GM23338 (cell line): ENCODE measurements at regions not wholly inside any gene's neighbourhood (a gene's known extent, or its start where the extent isn't known, plus 50 kb on each side); places are given as distances from the start of the nearest gene placed in this dataset.

Experiments
- ATAC-seq: fragments of 200-7000 bp; cut with Tn5 transposase; 3 replicates; pipeline ENCODE4 v1.9.1; 2020
- DNase-seq: peaks from one replicate; pipeline ENCODE4 v3.0.0-alpha.2; 2015; ENCODE audit warnings: low spot score
- H2AFZ ChIP-seq: fragments of 200-600 bp; sonication (generic); 2 replicates; pipeline ENCODE4 v1.8.0; 2016; ENCODE audit warnings: antibody characterized with exemption, mild to moderate bottlenecking, moderate library complexity
- H3F3A ChIP-seq: fragments of 200-600 bp; sonication (generic); replicated peaks from 2 replicates; pipeline ENCODE4 v1.8.0; 2017; ENCODE audit warnings: antibody characterized with exemption, mixed run types, low read depth
- H3K27ac ChIP-seq: fragments of 200-600 bp; sonication (generic); 2 replicates; pipeline ENCODE4 v1.6.1; 2016; ENCODE audit warnings: low read depth
- H3K27me3 ChIP-seq: fragments of 200-600 bp; sonication (generic); 2 replicates; pipeline ENCODE4 v1.8.0; 2016; ENCODE audit warnings: mild to moderate bottlenecking, mixed run types, moderate library complexity; ENCODE audit not compliant: insufficient read depth
- H3K36me3 ChIP-seq: fragments of 200-600 bp; sonication (generic); 2 replicates; pipeline ENCODE4 v1.8.0; 2016; ENCODE audit warnings: mild to moderate bottlenecking; ENCODE audit not compliant: insufficient read depth
- H3K4me1 ChIP-seq: fragments of 200-600 bp; sonication (generic); 2 replicates; pipeline ENCODE4 v1.8.0; 2016; ENCODE audit warnings: mild to moderate bottlenecking, moderate library complexity; ENCODE audit not compliant: insufficient read depth
- H3K4me2 ChIP-seq: fragments of 200-600 bp; sonication (generic); 2 replicates; pipeline ENCODE4 v1.7.1; 2017; ENCODE audit warnings: mixed run types
- H3K4me3 ChIP-seq: fragments of 200-600 bp; sonication (generic); 2 replicates; pipeline ENCODE4 v1.6.1; 2016; ENCODE audit warnings: mixed run types
- H3K79me2 ChIP-seq: fragments of 200-600 bp; sonication (generic); replicated peaks from 2 replicates; pipeline ENCODE4 v1.8.0; 2017; ENCODE audit warnings: mild to moderate bottlenecking; ENCODE audit not compliant: insufficient read depth
- H3K9me2 ChIP-seq: fragments of 200-600 bp; sonication (generic); 2 replicates; pipeline ENCODE4 v1.8.0; 2017; ENCODE audit not compliant: insufficient read depth
- H4K20me1 ChIP-seq: fragments of 200-600 bp; sonication (generic); replicated peaks from 2 replicates; pipeline ENCODE4 v1.8.0; 2017; ENCODE audit warnings: mild to moderate bottlenecking; ENCODE audit not compliant: insufficient read depth
- H3K27ac Mint-ChIP-seq: 2 replicates; pipeline ENCODE4 v1.8.0; 2020; ENCODE audit warnings: inconsistent platforms, mild to moderate bottlenecking, moderate library complexity, mixed read lengths
- H3K27me3 Mint-ChIP-seq: 3 replicates; pipeline ENCODE4 v1.8.0; 2022; ENCODE audit warnings: low read depth, mild to moderate bottlenecking, moderate library complexity, mixed read lengths, inconsistent platforms; ENCODE audit not compliant: insufficient read depth, poor library complexity
- H3K36me3 Mint-ChIP-seq: 3 replicates; pipeline ENCODE4 v1.8.0; 2021; ENCODE audit warnings: low read depth, mild to moderate bottlenecking, inconsistent platforms, moderate library complexity, mixed read lengths
- H3K4me1 Mint-ChIP-seq: 3 replicates; pipeline ENCODE4 v1.8.0; 2020; ENCODE audit warnings: mild to moderate bottlenecking, inconsistent platforms, mixed read lengths
- H3K4me3 Mint-ChIP-seq: 3 replicates; pipeline ENCODE4 v1.8.0; 2021; ENCODE audit warnings: moderate library complexity, mild to moderate bottlenecking, inconsistent platforms, mixed read lengths
- H3K9me3 Mint-ChIP-seq: 3 replicates; pipeline ENCODE4 v1.8.0; 2020; ENCODE audit warnings: moderate library complexity, mild to moderate bottlenecking, inconsistent platforms, mixed read lengths
- CREB1 ChIP-seq: fragments of 250-450 bp; sonication (Bioruptor Pico); IDR thresholded peaks from 2 replicates; pipeline ENCODE4 v1.5.0; 2020; ENCODE audit warnings: low read depth, mild to moderate bottlenecking, moderate library complexity
- JUNB ChIP-seq: IDR thresholded peaks from one replicate; pipeline ENCODE4 v1.6.1; 2016; ENCODE audit warnings: antibody characterized with exemption; ENCODE audit not compliant: unreplicated experiment
- NANOG ChIP-seq: IDR thresholded peaks from 2 replicates; pipeline ENCODE4 v1.6.1; 2016; ENCODE audit warnings: antibody characterized with exemption, borderline replicate concordance
- POLR2AphosphoS5 ChIP-seq: IDR thresholded peaks from 2 replicates; pipeline ENCODE4 v1.6.1; 2016; ENCODE audit warnings: antibody characterized with exemption, low read depth
- STAT1 ChIP-seq: IDR thresholded peaks from one replicate; pipeline ENCODE4 v1.6.1; 2016; ENCODE audit warnings: antibody characterized with exemption; ENCODE audit not compliant: unreplicated experiment
- ZNF114 ChIP-seq: fragments of 250-450 bp; sonication (Bioruptor Pico); IDR thresholded peaks from 2 replicates; pipeline ENCODE4 v1.5.0; 2020; ENCODE audit warnings: mild to moderate bottlenecking, moderate library complexity
- ZNF331 ChIP-seq: fragments of 250-450 bp; sonication (Bioruptor Pico); IDR thresholded peaks from 2 replicates; pipeline ENCODE4 v1.5.0; 2020; ENCODE audit warnings: low read depth, mild to moderate bottlenecking, moderate library complexity
- TF ChIP-seq, protein P1 (sequence below), 2 experiments: fragments of 200-600 bp in 1 of 2; sonication (generic) in 1 of 2; conservative IDR thresholded peaks; 2 replicates each; pipeline versions ENCODE4 v1.5.1 to v1.6.1; 2016 to 2017; ENCODE audit warnings: antibody characterized with exemption in 2 of 2, low read depth in 2 of 2, mild to moderate bottlenecking in 2 of 2, moderate library complexity in 1 of 2
- TF ChIP-seq, protein P2 (sequence below): IDR thresholded peaks from one replicate; pipeline ENCODE4 v1.6.1; 2018; ENCODE audit warnings: antibody characterized with exemption; ENCODE audit not compliant: unreplicated experiment
- TF ChIP-seq, protein P3 (sequence below): IDR thresholded peaks from 2 replicates; pipeline ENCODE4 v1.6.1; 2016; ENCODE audit warnings: antibody characterized with exemption

DNA sequence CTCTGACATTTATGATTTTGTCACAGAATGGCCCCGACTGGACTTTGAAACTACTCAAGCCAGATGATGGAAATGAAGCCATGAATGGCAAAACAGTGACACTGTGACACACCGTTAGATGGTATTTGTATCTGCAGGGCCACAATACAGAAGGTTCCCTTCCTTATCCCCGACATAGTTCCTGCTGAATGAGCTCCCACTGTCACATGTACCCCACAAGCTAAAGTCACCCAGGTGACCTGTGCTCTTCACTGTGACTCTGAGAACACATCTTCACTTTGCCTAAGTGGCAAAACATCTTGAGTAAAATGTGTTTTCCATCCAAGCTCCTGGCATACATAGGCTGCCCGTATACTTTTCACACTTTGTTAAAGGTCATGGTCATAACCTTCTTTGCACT lies 89.5 kb downstream of the LSM5 start:
- no peak for ATAC-seq

DNA sequence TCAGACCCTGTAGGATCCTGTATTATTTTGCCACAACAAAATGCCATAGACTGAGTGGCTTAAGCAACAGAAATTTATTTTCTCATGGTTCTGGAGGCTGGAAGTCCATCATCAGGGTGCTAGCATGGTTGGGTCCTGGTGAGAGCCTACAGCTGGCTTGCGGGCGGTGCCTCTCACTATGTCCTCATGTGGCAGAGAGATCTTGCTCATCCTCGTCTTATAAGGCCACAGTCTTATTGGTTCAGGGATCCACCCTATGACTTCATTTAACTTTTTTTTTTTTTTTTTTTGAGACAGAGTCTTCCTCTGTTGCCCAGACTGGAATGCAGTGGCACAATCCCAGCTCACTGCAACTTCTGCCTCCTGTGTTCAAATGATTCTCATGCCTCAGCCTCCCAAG lies 90.9 kb downstream of the LSM5 start:
- Mint-ChIP-seq H3K27me3 (no peaks in the 10 kb centered on the region), H3K9me3 (no peaks in the 10 kb centered on the region), H3K4me1 (no peaks in the 10 kb centered on the region), H3K27ac (no peak overlapping the region), H3K4me3 (no peak overlapping the region), H3K36me3 (no peaks in the 10 kb centered on the region)
- Histone ChIP-seq H3F3A (no peaks in the 10 kb centered on the region), H3K9me2 (no peaks in the 10 kb centered on the region), H3K27me3 (no peaks in the 10 kb centered on the region), H3K36me3 (no peaks in the 10 kb centered on the region), H2AFZ (no peak overlapping the region), H3K27ac (no peak overlapping the region), H3K4me1 (no peaks in the 10 kb centered on the region), H3K79me2 (no peaks in the 10 kb centered on the region), H3K4me2 (no peak overlapping the region), H3K4me3 (no peak overlapping the region), H4K20me1 (no peaks in the 10 kb centered on the region)
- no peak for TF ChIP-seq ZNF331
- TF ChIP-seq, protein P1, sequence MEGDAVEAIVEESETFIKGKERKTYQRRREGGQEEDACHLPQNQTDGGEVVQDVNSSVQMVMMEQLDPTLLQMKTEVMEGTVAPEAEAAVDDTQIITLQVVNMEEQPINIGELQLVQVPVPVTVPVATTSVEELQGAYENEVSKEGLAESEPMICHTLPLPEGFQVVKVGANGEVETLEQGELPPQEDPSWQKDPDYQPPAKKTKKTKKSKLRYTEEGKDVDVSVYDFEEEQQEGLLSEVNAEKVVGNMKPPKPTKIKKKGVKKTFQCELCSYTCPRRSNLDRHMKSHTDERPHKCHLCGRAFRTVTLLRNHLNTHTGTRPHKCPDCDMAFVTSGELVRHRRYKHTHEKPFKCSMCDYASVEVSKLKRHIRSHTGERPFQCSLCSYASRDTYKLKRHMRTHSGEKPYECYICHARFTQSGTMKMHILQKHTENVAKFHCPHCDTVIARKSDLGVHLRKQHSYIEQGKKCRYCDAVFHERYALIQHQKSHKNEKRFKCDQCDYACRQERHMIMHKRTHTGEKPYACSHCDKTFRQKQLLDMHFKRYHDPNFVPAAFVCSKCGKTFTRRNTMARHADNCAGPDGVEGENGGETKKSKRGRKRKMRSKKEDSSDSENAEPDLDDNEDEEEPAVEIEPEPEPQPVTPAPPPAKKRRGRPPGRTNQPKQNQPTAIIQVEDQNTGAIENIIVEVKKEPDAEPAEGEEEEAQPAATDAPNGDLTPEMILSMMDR (conservative IDR thresholded peaks at IDR 0.05; ENCODE audit: low read depth in 2 of 2), result no peak
- DNase-seq, result no peak
- ATAC-seq, result no peak

More for the DNA sequence above, 89.5 kb downstream of the LSM5 start:
- H3K36me3 ChIP-seq, result no peaks in the 10 kb centered on the region
- H4K20me1 ChIP-seq, result no peaks in the 10 kb centered on the region
- no peak for DNase-seq
- H3K4me2 ChIP-seq, result no peak overlapping the region
- Mint-ChIP-seq H3K9me3 (no peaks in the 10 kb centered on the region), H3K36me3 (no peaks in the 10 kb centered on the region), H3K27me3 (no peaks in the 10 kb centered on the region), H3K27ac (no peak overlapping the region), H3K4me3 (no peak overlapping the region), H3K4me1 (no peaks in the 10 kb centered on the region)
- no peak overlapping the region for H3K4me3 ChIP-seq
- TF ChIP-seq JUNB (no peak), POLR2AphosphoS5 (no peak), ZNF114 (CRISPR knock-in tag) (no peak)
- TF ChIP-seq, protein P2, sequence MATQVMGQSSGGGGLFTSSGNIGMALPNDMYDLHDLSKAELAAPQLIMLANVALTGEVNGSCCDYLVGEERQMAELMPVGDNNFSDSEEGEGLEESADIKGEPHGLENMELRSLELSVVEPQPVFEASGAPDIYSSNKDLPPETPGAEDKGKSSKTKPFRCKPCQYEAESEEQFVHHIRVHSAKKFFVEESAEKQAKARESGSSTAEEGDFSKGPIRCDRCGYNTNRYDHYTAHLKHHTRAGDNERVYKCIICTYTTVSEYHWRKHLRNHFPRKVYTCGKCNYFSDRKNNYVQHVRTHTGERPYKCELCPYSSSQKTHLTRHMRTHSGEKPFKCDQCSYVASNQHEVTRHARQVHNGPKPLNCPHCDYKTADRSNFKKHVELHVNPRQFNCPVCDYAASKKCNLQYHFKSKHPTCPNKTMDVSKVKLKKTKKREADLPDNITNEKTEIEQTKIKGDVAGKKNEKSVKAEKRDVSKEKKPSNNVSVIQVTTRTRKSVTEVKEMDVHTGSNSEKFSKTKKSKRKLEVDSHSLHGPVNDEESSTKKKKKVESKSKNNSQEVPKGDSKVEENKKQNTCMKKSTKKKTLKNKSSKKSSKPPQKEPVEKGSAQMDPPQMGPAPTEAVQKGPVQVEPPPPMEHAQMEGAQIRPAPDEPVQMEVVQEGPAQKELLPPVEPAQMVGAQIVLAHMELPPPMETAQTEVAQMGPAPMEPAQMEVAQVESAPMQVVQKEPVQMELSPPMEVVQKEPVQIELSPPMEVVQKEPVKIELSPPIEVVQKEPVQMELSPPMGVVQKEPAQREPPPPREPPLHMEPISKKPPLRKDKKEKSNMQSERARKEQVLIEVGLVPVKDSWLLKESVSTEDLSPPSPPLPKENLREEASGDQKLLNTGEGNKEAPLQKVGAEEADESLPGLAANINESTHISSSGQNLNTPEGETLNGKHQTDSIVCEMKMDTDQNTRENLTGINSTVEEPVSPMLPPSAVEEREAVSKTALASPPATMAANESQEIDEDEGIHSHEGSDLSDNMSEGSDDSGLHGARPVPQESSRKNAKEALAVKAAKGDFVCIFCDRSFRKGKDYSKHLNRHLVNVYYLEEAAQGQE, result no peak
- H3F3A ChIP-seq, result no peaks in the 10 kb centered on the region
- no peak overlapping the region for H2AFZ ChIP-seq
- H3K9me2 ChIP-seq, result no peaks in the 10 kb centered on the region
- H3K27me3 ChIP-seq, result no peaks in the 10 kb centered on the region
- H3K4me1 ChIP-seq, result no peaks in the 10 kb centered on the region
- H3K79me2 ChIP-seq, result no peaks in the 10 kb centered on the region
- H3K27ac ChIP-seq, result no peak overlapping the region

DNA sequence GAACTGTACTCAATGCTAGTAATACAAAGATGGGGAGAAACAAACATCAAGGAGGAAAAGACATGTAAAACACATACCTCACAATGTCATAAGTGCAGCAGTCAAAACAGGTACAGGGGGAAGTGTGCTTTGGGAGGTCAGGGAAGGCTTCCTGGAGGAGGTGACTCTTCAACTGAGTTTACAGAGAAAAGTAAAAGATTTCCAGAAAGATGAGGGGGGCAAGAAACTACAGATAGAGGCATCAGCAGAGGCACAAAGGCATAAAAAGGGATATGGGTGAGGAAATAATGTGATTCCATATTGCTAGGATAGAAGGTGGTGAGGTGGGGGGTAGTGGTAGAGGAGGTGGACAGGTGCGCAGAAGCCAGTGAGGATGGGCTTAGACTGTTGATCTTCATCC lies 95.0 kb downstream of the LSM5 start:
- no peaks in the 10 kb centered on the region for H3K27me3 Mint-ChIP-seq
- no peak overlapping the region for H3K4me3 Mint-ChIP-seq
- no peaks in the 10 kb centered on the region for H3F3A ChIP-seq
- no peaks in the 10 kb centered on the region for H3K27me3 ChIP-seq
- H3K79me2 ChIP-seq, result no peaks in the 10 kb centered on the region
- H3K9me3 Mint-ChIP-seq, result no peaks in the 10 kb centered on the region
- no peak overlapping the region for H2AFZ ChIP-seq
- DNase-seq (no peak), ATAC-seq (no peak)
- H3K27ac Mint-ChIP-seq, result no peak overlapping the region
- no peaks in the 10 kb centered on the region for H3K9me2 ChIP-seq
- no peak overlapping the region for H3K4me3 ChIP-seq
- no peaks in the 10 kb centered on the region for H3K4me1 Mint-ChIP-seq
- H3K4me2 ChIP-seq, result no peak overlapping the region
- TF ChIP-seq CREB1 (CRISPR knock-in tag) (no peak), JUNB (no peak), STAT1 (no peak), NANOG (no peak), ZNF114 (CRISPR knock-in tag) (no peak)
- TF ChIP-seq, protein P3, sequence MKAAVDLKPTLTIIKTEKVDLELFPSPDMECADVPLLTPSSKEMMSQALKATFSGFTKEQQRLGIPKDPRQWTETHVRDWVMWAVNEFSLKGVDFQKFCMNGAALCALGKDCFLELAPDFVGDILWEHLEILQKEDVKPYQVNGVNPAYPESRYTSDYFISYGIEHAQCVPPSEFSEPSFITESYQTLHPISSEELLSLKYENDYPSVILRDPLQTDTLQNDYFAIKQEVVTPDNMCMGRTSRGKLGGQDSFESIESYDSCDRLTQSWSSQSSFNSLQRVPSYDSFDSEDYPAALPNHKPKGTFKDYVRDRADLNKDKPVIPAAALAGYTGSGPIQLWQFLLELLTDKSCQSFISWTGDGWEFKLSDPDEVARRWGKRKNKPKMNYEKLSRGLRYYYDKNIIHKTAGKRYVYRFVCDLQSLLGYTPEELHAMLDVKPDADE, result no peak
- H3K27ac ChIP-seq, result no peak overlapping the region
- H3K4me1 ChIP-seq, result no peaks in the 10 kb centered on the region
- H3K36me3 ChIP-seq, result no peaks in the 10 kb centered on the region
- no peaks in the 10 kb centered on the region for H3K36me3 Mint-ChIP-seq
- no peaks in the 10 kb centered on the region for H4K20me1 ChIP-seq
